Liver (tissue), 8 donors: ENCODE measurements at regions not wholly inside any gene's neighbourhood (a gene's known extent, or its start where the extent isn't known, plus 50 kb on each side); places are given as distances from the start of the nearest gene placed in this dataset.

ENCODE experiments used
- DNase-seq: peaks from one replicate; pipeline ENCODE4 v3.0.0-alpha.2; 2017; ENCODE audit warnings: low spot score
- H3K27ac ChIP-seq, 2 donors: one replicate each; pipeline ENCODE4 v1.7.0; 2013; ENCODE audit warnings: inconsistent platforms in 2 of 2, low read length in 2 of 2, control low read depth in 1 of 2, low read depth in 1 of 2, mild to moderate bottlenecking in 1 of 2
- H3K27me3 ChIP-seq, 4 donors: one replicate each; pipeline versions ENCODE4 v1.6.1 to v1.7.0; 2013; ENCODE audit warnings: low read length in 3 of 4, inconsistent platforms in 1 of 4, mild to moderate bottlenecking in 1 of 4, moderate library complexity in 1 of 4; ENCODE audit not compliant: control insufficient read depth in 4 of 4, insufficient read depth in 4 of 4
- H3K36me3 ChIP-seq, 4 donors: one replicate each; pipeline versions ENCODE4 v1.6.1 to v1.7.0; 2013; ENCODE audit warnings: low read length in 3 of 4, mild to moderate bottlenecking in 3 of 4, low read depth in 1 of 4, moderate library complexity in 1 of 4; ENCODE audit not compliant: control insufficient read depth in 4 of 4, insufficient read depth in 3 of 4
- H3K4me1 ChIP-seq, 4 donors: one replicate each; pipeline versions ENCODE4 v1.6.1 to v1.7.0; 2013; ENCODE audit warnings: low read length in 3 of 4, mild to moderate bottlenecking in 3 of 4, moderate library complexity in 1 of 4; ENCODE audit not compliant: control insufficient read depth in 4 of 4, insufficient read depth in 4 of 4
- H3K4me3 ChIP-seq, 3 donors: one replicate each; pipeline versions ENCODE4 v1.6.1 to v1.7.0; 2013; ENCODE audit warnings: low read length in 3 of 3, control low read depth in 1 of 3, low read depth in 1 of 3, mild to moderate bottlenecking in 1 of 3
- H3K9ac ChIP-seq, 2 donors: one replicate each; pipeline ENCODE4 v1.7.0; 2013; ENCODE audit warnings: low read length in 2 of 2, mild to moderate bottlenecking in 2 of 2, moderate library complexity in 2 of 2, control low read depth in 1 of 2, low read depth in 1 of 2
- H3K9me3 ChIP-seq, 4 donors: one replicate each; pipeline versions ENCODE4 v1.6.1 to v1.7.0; 2013; ENCODE audit warnings: low read length in 3 of 4; ENCODE audit not compliant: control insufficient read depth in 4 of 4
- ATF3 ChIP-seq: IDR thresholded peaks from 2 replicates; pipeline ENCODE4 v1.6.1; 2016; ENCODE audit warnings: antibody characterized with exemption
- CTCF ChIP-seq: fragments of 150-350 bp; IDR thresholded peaks from 2 replicates; pipeline ENCODE4 v1.5.1; 2017; ENCODE audit warnings: improper control_type of control experiment, low read depth, low read length; ENCODE audit not compliant: missing input control
- EGR1 ChIP-seq, 2 donors: IDR thresholded peaks; 2 replicates each; pipeline ENCODE4 v1.6.1; 2016 to 2018; ENCODE audit warnings: antibody characterized with exemption in 2 of 2, low read depth in 2 of 2
- FOXA1 ChIP-seq: IDR thresholded peaks from 2 replicates; pipeline ENCODE4 v1.6.1; 2016; ENCODE audit warnings: antibody characterized with exemption
- FOXA2 ChIP-seq: IDR thresholded peaks from 2 replicates; pipeline ENCODE4 v1.6.1; 2016; ENCODE audit warnings: antibody characterized with exemption
- GABPA ChIP-seq, 2 donors: IDR thresholded peaks in 1 of 2; conservative IDR thresholded peaks in 1 of 2; 2 replicates each; pipeline ENCODE4 v1.6.1; 2016; ENCODE audit warnings: antibody characterized with exemption in 2 of 2, mild to moderate bottlenecking in 1 of 2, moderate library complexity in 1 of 2
- HNF4A ChIP-seq, 2 donors: conservative IDR thresholded peaks; 2 replicates each; pipeline ENCODE4 v1.6.1; 2016; ENCODE audit warnings: antibody characterized with exemption in 2 of 2, mild to moderate bottlenecking in 2 of 2
- HNF4G ChIP-seq: IDR thresholded peaks from 2 replicates; pipeline ENCODE4 v1.6.1; 2016; ENCODE audit warnings: antibody characterized with exemption
- JUND ChIP-seq, 2 donors: IDR thresholded peaks; 2 replicates each; pipeline ENCODE4 v1.6.1; 2016; ENCODE audit warnings: antibody characterized with exemption in 2 of 2
- MAX ChIP-seq: IDR thresholded peaks from 2 replicates; pipeline ENCODE4 v1.6.1; 2016; ENCODE audit warnings: antibody characterized with exemption
- NR2F2 ChIP-seq: IDR thresholded peaks from 2 replicates; pipeline ENCODE4 v1.6.1; 2016; ENCODE audit warnings: antibody characterized with exemption
- RAD21 ChIP-seq, 2 donors: IDR thresholded peaks; 2 replicates each; pipeline ENCODE4 v1.6.1; 2016; ENCODE audit warnings: antibody characterized with exemption in 2 of 2, mild to moderate bottlenecking in 2 of 2
- REST ChIP-seq: IDR thresholded peaks from 2 replicates; pipeline ENCODE4 v1.6.1; 2016; ENCODE audit warnings: antibody characterized with exemption, mild to moderate bottlenecking
- RXRA ChIP-seq, 2 donors: IDR thresholded peaks; 2 replicates each; pipeline ENCODE4 v1.6.1; 2017 to 2018; ENCODE audit warnings: antibody characterized with exemption in 2 of 2, mild to moderate bottlenecking in 1 of 2
- SP1 ChIP-seq: IDR thresholded peaks from 2 replicates; pipeline ENCODE4 v1.6.1; 2018; ENCODE audit warnings: antibody characterized with exemption, mild to moderate bottlenecking
- TAF1 ChIP-seq: conservative IDR thresholded peaks from 2 replicates; pipeline ENCODE4 v1.6.1; 2016; ENCODE audit warnings: antibody characterized with exemption, mild to moderate bottlenecking
- YY1 ChIP-seq: IDR thresholded peaks from 2 replicates; pipeline ENCODE4 v1.6.1; 2016; ENCODE audit warnings: antibody characterized with exemption, mild to moderate bottlenecking
- ZBTB33 ChIP-seq: IDR thresholded peaks from 2 replicates; pipeline ENCODE4 v1.6.1; 2016; ENCODE audit warnings: antibody characterized with exemption
- WGBS: extraction: QIAGEN DNeasy Blood & Tissue Kit; methylation state at CpG from one replicate; pipeline ENCODE4 v1.1.7; 2013; 5-methylcytosine and 5-hydroxymethylcytosine counted together
- donor health status: healthy.
- donor health status: healthy.
- donor health status: healthy.
- donor health status: healthy.
- donor health status: healthy.

- Histone ChIP-seq H3K9me3 (no peaks in the 10 kb centered on the region), H3K9ac (peak overlapping the region in 1 of 2 donors; percentile 28), H3K27me3 (no peaks in the 10 kb centered on the region), H3K27ac (no peak overlapping the region), H3K36me3 (peaks cover 0 to 1% (median 0%) of the 10 kb centered on the region in 4 donors), H3K4me1 (peaks cover 0 to 5% (median 3%) of the 10 kb centered on the region in 4 donors), H3K4me3 (peak overlapping the region in 2 of 3 donors; percentile 58 to 65)
- no peak for DNase-seq
- no peak for TF ChIP-seq HNF4A (conservative IDR thresholded peaks at IDR 0.05)
- no peak for TF ChIP-seq FOXA1
- TF ChIP-seq NR2F2 = no peak
- no peak for TF ChIP-seq GABPA (IDR thresholded peaks at IDR 0.05 in 1 of 2, conservative IDR thresholded peaks at IDR 0.05 in 1 of 2)
- no peak for TF ChIP-seq FOXA2
- no peak for TF ChIP-seq JUND (IDR thresholded peaks at IDR 0.05)
- TF ChIP-seq MAX = no peak
- no peak for TF ChIP-seq YY1
- no peak for TF ChIP-seq ATF3
- TF ChIP-seq SP1 = no peak
- TF ChIP-seq EGR1 (IDR thresholded peaks at IDR 0.05; ENCODE audit: low read depth in 2 of 2) = no peak
- TF ChIP-seq ZBTB33 = no peak
- TF ChIP-seq RAD21 (IDR thresholded peaks at IDR 0.05) = no peak
- no peak for TF ChIP-seq HNF4G
- no peak for TF ChIP-seq TAF1
- TF ChIP-seq CTCF = no peak
- TF ChIP-seq RXRA (IDR thresholded peaks at IDR 0.05) = no peak
- WGBS = 53% methylated on average over 24 of the region's 24 CpGs
Measured at GRCh38 chr5:77843570-77844372, 67.6 kb upstream of the TBCA start.

- Histone ChIP-seq H3K27me3 (no peaks in the 10 kb centered on the region), H3K27ac (no peak overlapping the region), H3K9me3 (no peaks in the 10 kb centered on the region), H3K9ac (no peak overlapping the region), H3K4me3 (no peak overlapping the region), H3K36me3 (peaks cover 0 to 1% (median 0%) of the 10 kb centered on the region in 4 donors), H3K4me1 (peaks cover 0 to 5% (median 3%) of the 10 kb centered on the region in 4 donors)
- DNase-seq = no peak
- 96% methylated on average over 2 of the region's 2 CpGs for whole genome bisulfite sequencing
- TF ChIP-seq RAD21 (IDR thresholded peaks at IDR 0.05) (no peak), EGR1 (IDR thresholded peaks at IDR 0.05; ENCODE audit: low read depth in 2 of 2) (no peak), ZBTB33 (no peak), REST (no peak), FOXA1 (no peak), GABPA (IDR thresholded peaks at IDR 0.05 in 1 of 2, conservative IDR thresholded peaks at IDR 0.05 in 1 of 2) (no peak), RXRA (IDR thresholded peaks at IDR 0.05) (no peak), TAF1 (no peak), CTCF (no peak), FOXA2 (no peak), YY1 (no peak), MAX (no peak), HNF4A (conservative IDR thresholded peaks at IDR 0.05) (no peak)
Measured at GRCh38 chr5:77842243-77842642, 66.1 kb upstream of the TBCA start.
